GM18520 (cell line): ENCODE measurements at regions not wholly inside any gene's neighbourhood (a gene's known extent, or its start where the extent isn't known, plus 50 kb on each side); places are given as distances from the start of the nearest gene placed in this dataset.

ENCODE experiments used
- ATAC-seq: cut with Tn5 transposase; IDR thresholded peaks from one replicate; pipeline ENCODE4 v1.9.1; 2021; ENCODE audit not compliant: unreplicated experiment

DNA sequence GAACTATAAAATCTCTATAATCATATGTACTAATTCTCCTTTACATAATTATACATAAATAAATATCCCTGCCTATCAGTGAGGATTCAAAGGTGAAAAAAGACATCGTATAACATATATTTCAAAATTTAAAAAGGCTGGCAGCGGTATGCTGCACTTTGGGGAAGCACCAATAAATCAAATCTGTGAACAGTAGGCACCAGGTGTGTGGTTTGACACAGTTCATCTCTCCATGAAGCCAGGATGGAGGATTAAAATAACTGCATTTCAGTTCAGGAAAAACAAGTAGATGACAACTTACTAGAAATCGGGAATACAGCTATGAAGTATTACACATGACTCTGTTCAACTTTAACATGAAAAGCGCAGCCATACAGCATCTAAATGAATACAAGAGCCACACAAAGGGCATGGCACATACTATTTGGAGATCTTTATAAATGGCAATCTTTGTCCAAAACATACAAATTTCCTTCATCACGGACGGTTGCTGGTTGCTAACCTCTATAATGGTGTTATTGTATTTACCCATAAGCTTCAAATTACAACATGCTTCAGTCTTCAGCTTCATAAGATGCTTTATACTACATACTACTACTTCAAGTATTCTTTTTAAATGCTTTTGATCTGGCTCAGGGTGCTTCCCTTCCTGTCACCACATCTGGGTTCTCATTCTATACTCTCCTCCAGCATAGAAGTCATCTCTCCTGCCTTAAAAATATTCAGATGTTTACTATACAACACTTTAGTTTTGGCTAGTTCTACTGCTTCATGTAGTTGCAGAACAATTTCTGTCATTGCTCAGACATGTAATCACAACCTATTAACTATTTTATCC, 128.7 kb downstream of the KLF12 start:
- ATAC-seq, result no peak

DNA sequence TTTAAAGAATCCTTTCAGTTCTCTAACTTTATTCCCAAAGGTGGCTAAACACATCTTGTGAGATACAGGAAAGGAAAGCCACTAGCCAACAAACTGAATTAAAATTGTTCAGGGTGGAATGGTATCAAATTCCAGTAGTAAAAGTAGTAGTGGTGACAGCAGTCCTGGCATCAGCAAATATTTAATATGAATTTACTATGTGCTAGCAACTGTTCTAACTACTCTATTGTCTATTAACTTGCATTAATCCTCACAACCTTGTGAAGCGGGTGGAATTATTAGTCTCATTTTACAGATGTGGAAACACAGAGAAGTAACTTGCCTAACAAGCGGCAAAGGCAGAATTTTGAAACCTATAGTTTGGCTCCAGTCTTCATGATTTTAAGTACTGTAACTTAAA, 130.1 kb downstream of the KLF12 start:
- ATAC-seq, result no peak

DNA sequence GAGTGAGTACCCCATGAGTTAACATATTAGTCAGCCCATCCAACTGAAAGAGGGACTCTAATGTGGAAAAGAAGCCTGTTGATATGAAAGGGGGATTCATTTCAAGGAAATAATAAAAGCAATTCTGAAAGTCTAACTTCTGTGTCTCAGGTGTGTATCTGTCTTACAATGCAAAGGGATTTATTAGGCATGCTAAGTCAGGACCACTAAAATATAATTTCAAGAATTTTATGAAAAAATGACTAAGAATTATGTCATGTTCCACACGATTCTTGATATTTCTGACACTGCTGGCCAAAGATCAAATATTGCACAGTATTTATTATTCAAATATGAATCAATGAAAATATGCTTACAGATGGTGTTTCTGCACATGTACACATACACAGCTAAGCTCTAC, 130.8 kb downstream of the KLF12 start:
- no peak for ATAC-seq

DNA sequence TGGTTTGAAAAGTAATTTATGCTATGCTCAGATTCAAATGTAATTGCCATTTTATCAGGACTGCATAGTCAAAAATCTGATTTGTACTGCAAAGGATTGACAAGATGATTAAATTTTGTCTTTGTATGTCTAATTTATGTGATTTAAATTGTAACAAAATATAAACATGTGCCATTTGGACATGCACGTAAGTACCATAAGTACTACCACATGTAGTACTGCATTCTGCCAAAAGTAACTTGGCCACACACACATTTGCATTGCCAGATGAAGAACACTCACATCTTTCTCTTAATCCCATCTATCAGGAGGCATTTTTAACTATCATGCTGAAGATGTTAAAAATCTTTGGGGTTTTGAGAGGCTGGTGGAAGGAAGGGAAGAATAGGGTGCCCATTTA, 133.3 kb downstream of the KLF12 start:
- no peak for ATAC-seq

DNA sequence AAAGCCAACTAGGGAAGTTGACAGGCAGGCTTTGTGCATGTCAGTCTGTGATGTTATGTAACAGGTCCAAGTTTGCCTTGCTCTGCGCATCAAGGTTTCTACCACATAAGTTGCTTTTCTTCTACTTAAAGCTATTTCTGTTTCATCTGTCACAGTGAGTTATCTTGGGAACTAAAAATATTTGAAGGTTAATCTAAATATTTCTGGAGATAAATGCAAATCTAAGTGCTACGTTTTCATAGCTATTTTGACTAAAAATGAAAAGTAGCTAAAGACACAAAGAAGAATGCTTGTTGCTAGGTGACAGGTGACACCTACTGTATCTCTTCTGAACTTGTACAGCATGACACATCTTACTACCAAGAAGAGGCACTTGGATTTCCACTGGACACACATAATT, 135.6 kb downstream of the KLF12 start:
- peak; percentile 83 for ATAC-seq

DNA sequence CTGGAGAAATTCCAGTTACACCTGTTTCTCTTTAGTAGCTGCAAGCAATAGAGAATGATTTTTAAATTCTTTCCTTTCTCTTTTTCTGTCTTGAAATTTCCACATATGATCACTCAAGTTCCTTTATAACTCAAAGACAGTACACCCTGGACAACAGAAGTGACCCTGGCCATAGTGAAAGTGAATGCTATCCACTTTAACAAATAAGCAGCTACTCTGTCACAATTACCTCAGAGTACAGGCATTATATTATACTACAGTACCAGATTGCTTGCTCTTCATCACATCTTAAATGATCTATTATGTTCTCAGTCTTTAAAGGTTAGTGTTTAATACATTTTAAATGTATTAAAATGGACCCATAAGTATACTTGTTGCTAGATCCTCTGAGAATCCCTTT, 136.2 kb downstream of the KLF12 start:
- no peak for ATAC-seq

DNA sequence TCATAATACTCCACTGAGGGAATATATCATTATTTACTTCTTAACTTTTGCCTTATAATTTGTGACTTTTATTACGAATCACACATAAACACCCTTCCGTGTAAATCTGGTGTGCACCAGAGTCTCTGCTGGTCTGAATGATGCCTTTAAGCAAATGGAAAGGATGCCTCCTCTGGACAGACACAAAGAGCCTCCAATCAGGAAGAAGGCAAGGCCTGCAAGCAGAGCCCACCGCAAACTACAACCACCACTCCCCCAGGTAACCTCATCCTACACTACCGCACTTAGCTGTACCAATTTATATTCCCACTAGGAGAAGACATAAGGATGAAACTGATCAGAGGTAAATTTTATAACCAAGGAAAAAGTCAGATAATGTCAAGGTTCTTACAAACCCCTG, 137.6 kb downstream of the KLF12 start:
- ATAC-seq, result no peak

DNA sequence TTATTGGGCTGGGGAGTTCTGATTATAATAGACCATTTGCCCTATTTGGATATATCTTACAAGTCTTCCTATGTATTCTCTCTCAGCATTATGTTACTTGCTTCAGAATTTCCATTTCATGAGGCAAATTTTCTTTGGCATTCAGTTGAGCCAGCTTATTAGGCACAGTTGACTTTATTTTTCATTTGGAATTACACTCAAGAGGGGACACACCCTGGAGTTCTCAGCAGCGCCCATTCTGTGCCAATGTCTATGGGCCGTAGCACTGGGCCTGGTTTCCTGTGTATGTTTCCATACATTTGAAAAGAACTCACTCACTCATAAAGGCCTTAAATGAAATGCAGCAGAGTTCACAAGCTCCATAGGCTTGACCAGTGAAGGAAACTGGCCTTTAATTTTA, 138.5 kb downstream of the KLF12 start:
- ATAC-seq, result no peak

DNA sequence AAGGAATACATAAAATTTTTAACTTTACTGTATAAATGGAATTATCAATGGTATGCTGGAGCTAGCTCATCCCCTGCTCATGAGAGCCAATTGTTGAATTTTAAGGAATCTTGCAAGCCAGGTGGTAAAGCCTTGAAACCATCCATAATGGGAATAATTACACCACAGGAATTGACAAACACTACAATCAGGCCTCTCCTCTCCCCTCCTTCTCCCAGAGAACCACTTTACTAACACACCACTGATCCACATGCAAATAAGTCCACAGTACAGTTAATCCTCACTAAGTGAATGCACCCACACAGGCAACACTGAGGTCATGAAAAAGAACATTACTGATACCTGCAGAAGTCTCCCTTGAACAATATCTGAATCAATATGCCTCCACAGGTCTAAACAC, 140.5 kb downstream of the KLF12 start:
- ATAC-seq, result no peak

DNA sequence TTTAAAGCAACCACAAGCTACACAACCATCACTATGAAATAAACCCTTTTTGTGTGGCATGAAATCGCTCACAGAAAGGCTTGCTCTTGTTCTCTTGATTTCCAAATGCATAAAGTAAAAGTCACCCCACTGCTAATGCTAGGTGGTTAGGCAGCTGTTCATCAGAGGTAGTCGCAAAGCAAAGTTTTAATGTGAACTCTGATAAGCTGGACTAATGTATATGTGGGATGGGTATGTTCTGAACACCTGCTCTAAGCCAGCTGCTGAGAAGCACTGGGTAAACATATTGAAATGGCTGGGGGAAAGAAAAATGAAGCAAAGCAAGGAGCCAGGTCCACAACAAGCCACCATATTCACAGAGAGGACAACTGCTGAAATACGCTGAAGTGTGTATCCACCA, 142.3 kb downstream of the KLF12 start:
- no peak for ATAC-seq

DNA sequence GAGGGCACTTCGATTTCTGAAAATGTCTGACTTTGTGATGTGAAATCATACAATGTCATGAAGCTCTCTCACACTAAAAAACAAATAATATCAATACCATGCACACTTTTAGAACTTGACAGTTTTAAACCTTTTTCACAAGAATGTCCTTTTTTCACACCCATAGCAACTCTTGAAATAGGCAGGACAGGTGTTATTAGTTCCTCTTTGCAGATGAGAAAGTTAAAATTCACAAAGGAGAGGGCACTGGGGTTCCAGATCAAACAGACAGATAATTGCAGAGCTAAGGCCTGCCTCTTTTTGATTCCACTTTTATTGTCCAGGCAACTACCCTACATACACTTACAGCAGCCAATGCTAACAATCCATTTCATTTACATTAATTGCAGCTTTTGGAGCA, 142.8 kb downstream of the KLF12 start:
- no peak for ATAC-seq

DNA sequence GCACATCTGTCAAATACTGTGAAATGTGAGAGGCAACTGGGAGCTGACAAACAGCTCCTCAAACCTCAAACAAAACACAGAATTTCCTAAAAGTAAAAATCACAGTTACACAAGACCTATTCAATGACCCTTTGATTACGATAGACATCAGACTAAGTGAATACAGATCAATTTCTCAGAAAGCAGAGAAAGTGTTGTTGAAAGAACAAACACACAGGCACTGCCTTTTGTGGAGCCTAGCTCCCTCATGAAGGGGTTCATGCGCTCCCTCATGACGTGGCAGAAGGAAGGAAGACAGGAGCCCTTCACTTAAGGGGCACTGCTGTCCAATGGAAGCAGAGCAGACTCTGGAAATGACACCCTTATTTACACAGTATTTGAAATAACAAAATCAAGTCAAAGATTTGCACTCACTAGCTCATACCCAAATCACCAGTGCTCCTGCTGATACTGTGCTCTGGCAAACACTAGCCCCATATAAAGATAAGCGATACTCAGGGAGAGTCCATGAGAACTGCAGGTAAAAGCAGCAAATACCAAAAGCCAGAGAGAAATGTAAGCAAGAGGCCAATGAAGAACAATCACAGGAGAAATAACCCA, 144.9 kb downstream of the KLF12 start:
- no peak for ATAC-seq

DNA sequence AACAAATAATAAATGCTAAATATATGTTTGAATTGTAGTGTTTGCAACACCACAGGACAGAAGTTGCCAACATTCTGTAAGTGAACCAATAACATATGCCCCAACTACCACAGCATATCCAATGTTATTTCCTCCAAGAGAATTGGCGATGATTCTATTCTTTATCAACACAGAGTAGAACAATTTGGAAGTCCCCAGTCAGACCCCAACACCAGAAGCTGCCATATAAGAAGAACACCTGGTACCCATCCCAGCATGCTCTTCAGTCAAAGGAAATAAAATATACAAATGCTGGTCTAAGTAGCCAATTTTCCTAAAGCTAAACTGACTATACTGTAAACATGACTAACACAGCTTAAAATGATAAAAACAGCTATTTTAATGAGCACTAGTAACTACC, 145.7 kb downstream of the KLF12 start:
- no peak for ATAC-seq

DNA sequence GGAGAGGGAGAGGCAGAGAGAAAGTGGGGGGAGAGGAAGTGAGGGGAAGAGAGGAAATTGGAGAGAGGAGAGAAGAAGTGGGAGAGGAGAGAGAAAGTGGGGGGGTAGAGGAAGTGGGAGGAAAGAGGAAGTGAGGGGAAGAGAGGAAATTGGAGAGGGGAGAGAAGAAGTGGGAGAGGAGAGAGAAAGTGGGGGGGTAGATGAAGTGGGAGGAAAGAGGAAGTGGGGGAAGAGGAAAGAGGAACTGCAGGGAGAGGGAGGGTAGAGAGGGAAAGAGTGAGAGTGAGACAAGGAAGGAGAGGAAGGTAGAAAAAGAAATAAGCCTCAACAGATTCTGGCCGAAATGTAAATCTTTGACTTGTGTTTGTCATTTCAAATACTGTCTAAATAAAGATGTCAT, 146.6 kb downstream of the KLF12 start:
- ATAC-seq, result no peak

DNA sequence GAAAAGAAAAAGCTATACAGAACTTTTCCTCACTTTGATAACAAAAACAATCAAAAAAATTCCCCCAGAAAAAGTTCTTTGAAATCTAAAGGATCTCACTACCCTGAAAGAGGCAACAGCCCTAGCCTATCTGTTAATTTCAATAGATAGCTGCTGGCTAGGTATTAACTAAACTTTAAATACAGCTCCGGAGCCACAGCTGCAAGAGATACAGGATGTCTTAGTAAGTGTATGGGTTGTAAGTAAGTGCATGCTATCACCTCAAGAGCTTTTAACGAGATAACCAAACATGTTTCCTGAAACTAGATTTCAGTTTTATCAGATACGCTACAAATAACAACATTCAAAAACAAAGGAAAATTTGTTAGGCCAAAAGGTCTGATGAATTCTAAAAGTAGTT, 148.4 kb downstream of the KLF12 start:
- ATAC-seq, result no peak

DNA sequence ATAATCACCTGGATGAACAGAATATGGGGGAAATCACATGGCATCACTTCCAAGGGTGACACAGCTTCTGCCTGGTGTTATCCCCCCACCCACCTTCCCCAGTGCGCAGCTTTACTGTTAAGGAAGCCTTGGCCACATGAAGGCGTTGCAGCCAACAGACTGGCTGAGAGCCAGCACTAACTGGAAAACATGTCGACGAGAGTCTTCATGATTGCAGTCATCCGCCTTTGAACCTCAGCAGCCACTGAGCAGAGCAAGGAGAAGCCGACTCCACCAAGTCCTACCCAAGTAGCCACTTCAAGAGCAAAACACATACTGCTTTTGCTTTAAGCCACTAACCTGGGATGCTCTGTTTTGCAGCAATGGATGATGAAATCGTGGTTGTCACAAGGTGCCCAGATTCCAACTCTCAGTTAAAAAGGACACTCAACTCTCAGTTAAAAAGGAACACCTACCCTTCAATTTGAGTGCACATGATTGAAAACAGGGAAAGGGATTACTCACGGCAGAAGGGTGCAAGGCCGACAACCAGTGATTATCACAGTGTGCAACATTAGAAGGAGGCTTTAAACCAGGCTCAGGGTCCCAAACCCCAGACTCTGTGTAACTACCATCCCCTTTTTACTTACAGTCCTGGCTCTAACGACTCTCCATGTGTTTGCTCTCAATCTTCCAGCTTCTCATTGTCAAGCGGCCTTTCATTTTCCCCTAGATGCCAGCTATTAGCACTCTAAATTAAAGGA, 149.1 kb downstream of the KLF12 start:
- no peak for ATAC-seq

DNA sequence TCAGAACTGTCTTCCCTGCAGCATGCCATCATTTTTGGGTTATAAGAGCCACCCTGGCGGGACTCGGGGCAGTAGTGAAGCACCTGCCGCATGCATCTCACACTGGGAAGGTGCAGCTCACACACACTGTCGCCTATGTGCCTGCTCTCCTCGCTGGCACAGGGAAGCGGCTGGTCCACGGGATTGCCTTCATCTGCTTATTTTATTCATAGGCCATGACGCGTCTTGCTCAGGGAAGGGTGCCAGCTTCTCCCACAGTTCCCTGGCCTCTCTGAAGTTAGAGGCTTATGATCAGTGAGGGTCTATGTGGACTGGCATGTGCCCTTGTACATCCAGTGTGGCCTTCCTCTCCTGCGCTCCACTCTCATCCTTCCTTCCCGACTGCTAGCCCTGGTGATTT, 150.0 kb downstream of the KLF12 start:
- no peak for ATAC-seq

DNA sequence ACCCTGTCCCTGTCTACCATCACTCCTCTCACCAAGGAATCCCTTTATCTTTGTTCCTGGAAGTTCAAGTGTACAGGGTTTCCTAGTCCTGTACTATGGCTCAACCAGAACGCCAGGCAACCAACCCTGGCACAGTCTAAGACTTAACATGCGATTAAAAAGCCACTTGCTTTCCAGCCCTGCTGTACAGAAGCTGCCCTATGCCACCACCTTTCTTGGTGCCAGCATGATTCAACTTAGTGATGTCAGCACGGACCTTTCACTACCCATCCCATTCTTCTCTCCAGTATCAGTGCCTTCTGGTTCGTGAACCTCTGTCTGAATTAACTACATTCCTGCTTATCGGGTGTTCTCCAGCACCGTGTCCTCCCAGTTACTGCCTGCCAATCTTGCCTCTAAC, 151.1 kb downstream of the KLF12 start:
- no peak for ATAC-seq

DNA sequence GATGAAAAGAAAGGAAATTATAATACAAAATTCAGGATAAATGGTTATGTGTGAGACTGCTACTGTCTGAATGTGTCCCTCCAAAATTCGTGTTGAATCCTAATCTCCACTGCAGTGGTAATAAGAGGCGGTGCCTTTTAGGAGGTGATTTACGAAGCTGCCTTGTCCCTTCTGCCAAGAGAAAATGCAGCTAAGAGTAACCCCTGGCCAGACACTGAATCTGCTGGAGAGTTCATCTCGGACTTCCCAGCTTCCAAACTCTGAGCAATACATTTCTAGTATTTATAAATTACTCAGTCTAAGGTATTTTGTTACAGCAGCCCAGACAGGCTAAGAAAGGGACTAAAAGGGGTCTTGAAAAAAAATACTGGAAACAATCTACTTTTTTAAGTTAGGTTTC, 152.6 kb downstream of the KLF12 start:
- no peak for ATAC-seq

DNA sequence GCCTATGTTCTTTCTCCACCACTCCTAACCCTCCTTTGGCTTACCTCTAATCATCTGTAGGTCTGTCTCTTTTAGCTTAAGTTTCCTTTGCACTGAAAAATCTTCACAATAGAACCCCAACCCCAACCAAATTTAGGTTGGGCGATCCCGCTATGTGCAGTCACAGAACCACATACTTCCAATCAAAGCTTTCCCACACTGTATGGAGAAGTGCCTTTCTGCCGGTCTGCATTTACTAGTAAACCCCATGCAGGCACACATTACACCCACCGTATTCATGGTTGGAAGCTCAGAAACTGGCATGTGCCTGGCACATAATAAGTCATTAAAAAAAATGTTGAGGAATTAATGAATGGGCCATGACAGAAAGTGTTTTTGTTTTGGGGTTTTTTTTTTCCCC, 158.4 kb downstream of the KLF12 start:
- ATAC-seq, result no peak

DNA sequence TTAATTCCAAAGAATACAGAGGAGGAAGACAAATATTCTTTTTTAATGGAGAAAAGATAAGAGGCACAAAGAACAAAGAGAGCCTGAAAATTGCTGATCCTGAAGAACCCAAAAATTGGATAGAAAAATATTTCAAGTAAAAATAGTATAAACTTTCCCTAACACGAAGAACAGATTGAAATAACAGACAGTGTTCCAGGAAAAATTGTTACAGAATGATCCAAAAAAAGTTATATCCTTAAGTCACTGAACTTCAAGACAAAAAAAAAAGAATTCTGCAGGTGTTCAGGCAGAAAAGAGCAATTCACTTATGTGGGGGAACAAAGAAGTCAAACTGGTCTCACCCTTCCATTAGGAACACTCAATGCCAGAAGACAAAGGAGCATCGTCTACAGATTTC, 160.2 kb downstream of the KLF12 start:
- ATAC-seq, result no peak

DNA sequence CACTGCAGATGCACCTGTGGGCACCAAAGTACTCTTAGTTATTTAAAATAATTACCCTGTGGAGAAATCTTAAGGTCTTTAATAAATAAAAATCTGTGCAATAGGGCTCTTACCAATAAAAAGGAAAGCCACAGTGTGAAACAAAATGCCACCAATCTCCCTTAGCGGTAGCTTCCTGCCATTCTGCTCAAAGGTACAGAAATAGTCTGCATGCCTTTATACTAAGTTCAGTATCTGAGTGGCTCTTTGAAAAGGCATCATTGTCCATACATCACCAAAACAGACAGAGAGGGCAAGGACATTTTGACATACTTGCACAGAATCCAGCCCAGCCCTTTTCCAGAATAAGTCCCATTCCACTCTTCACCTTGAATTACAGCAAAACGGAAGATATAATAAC, 161.0 kb downstream of the KLF12 start:
- no peak for ATAC-seq
